NB4 (cell line): ENCODE measurements at regions not wholly inside any gene's neighbourhood (a gene's known extent, or its start where the extent isn't known, plus 50 kb on each side); places are given as distances from the start of the nearest gene placed in this dataset.

ENCODE experiments used
- DNase-seq: peaks from one replicate; pipeline ENCODE4 v3.0.0; 2010; ENCODE audit warnings: low read depth
- H3K4me3 ChIP-seq: one replicate; pipeline ENCODE4 v1.5.1; 2011; ENCODE audit warnings: mild to moderate bottlenecking, low read depth, low read length, moderate library complexity
- MYC ChIP-seq: IDR thresholded peaks from 2 replicates; pipeline ENCODE4 v1.6.1; 2011; ENCODE audit warnings: low read depth, low read length
- POLR2A ChIP-seq: IDR thresholded peaks from 2 replicates; pipeline ENCODE4 v1.6.1; 2011; ENCODE audit warnings: mild to moderate bottlenecking; ENCODE audit not compliant: insufficient read length; ENCODE audit errors: extremely low read depth
- TF ChIP-seq, protein P1 (sequence below): IDR thresholded peaks from 2 replicates; pipeline ENCODE4 v1.6.1; 2011; ENCODE audit warnings: low read depth, low read length
- TF ChIP-seq, protein P2 (sequence below): IDR thresholded peaks from one replicate; pipeline ENCODE4 v1.5.1; 2012; ENCODE audit warnings: low read depth, low read length

DNA sequence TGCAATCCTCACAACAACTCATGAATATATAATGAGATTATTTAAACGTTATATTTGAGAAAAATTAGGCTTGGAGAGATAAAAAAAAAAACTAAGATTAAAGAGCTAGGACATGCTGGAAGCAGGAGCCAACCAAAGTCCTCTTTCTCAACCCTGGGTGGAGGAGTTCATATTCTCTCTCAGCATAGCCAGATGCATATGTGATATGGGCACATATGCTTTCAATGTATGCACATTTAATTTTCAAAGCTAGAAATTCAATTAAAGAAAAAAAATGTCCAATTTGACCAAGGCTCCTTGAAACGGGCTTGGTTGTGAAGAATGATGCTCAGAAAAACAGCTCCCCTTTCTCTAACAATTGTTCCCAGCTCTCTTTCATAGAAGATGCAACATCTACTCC lies 61.9 kb upstream of the GRIP1 start:
- TF ChIP-seq, protein P1, sequence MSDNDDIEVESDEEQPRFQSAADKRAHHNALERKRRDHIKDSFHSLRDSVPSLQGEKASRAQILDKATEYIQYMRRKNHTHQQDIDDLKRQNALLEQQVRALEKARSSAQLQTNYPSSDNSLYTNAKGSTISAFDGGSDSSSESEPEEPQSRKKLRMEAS, result no peak
- TF ChIP-seq POLR2A, result no peak
- no peak for TF ChIP-seq MYC
- DNase-seq, result no peak
- no peak overlapping the region for H3K4me3 ChIP-seq

DNA sequence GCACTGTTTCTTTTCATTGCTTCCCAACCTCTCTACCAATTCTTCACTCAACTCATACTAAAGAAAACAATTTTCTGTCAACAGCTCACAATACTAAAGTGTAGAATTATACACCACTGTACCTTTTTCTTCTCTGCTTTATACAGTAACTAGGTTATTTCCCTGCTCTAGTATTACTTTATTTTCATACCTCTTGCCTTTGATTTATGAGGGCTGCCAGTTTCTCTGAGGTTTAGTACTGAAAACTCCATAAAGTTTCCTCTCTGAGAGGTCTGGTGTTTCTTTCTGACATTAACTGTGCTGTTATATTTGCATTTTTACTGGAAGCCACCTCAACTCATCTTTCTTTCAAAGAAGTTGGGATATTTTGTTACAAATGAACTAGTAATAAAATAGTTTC lies 63.0 kb upstream of the GRIP1 start:
- TF ChIP-seq POLR2A, result no peak
- TF ChIP-seq MYC, result no peak
- TF ChIP-seq, protein P2, sequence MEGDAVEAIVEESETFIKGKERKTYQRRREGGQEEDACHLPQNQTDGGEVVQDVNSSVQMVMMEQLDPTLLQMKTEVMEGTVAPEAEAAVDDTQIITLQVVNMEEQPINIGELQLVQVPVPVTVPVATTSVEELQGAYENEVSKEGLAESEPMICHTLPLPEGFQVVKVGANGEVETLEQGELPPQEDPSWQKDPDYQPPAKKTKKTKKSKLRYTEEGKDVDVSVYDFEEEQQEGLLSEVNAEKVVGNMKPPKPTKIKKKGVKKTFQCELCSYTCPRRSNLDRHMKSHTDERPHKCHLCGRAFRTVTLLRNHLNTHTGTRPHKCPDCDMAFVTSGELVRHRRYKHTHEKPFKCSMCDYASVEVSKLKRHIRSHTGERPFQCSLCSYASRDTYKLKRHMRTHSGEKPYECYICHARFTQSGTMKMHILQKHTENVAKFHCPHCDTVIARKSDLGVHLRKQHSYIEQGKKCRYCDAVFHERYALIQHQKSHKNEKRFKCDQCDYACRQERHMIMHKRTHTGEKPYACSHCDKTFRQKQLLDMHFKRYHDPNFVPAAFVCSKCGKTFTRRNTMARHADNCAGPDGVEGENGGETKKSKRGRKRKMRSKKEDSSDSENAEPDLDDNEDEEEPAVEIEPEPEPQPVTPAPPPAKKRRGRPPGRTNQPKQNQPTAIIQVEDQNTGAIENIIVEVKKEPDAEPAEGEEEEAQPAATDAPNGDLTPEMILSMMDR, result no peak
- TF ChIP-seq, protein P1, result no peak
- H3K4me3 ChIP-seq, result no peak overlapping the region
- no peak for DNase-seq

DNA sequence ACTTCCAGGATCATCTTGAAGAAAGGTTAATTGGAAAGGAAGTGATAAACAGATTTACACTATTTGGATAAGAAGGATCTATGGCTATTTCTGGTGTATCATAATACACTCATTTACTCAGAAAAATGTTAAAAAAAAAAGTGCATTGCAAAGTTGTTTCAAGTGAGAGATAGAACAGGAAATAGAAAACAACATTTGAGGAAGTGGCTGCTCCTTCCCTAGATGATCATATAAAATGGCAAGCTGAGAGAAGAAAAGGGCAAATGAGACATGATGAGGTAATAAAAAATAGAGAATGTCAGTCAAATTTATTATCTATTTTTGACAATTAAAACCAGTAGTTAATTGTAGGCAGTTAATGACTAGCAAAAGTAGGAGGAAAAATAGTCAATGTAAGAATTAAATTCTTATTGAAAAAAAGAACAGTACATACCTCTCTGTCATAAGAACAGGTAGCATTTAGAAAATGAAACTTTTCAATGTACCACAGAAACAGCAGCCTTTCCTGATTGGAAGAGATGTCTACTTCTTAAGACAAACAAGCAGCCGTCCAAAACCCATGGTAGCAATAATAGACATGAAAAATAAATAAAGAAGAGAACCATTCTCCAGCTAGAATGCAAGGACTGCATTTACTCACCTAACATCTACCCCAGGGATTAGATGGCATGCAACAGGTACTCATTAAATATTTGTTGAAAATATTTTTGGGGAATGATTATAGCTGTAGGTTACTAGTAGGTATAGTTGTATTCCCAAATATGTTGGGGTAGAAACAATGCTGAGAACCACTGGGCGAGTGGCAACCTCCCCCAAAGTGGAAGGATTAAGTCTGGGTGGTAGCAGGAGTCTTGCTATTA lies 63.9 kb upstream of the GRIP1 start:
- no peak overlapping the region for H3K4me3 ChIP-seq
- TF ChIP-seq, protein P1, result no peak
- TF ChIP-seq POLR2A (no peak), MYC (no peak)
- TF ChIP-seq, protein P2, result no peak
- peak; percentile 5 for DNase-seq

DNA sequence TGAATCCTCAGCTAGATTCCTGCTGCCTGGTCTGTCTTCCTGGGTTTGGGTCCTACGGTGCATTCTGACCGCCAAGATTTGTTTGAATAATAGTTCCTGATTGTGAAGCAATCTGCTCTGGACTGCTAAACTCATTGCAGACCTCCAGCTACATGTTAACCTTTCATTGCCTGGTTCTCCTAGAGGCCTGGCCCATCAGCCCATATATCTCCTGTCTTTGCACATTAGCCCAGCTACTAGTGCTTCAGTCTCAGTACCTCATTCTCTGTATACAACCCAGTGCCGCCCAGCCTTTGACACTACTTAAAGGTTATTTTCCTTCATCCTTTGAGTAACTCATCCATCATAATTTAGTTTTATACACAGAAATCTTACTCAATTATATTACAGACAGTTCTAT lies 65.6 kb upstream of the GRIP1 start:
- TF ChIP-seq, protein P2, result no peak
- TF ChIP-seq, protein P1, result no peak
- no peak for TF ChIP-seq MYC
- TF ChIP-seq POLR2A, result no peak
- H3K4me3 ChIP-seq, result no peak overlapping the region
- no peak for DNase-seq

DNA sequence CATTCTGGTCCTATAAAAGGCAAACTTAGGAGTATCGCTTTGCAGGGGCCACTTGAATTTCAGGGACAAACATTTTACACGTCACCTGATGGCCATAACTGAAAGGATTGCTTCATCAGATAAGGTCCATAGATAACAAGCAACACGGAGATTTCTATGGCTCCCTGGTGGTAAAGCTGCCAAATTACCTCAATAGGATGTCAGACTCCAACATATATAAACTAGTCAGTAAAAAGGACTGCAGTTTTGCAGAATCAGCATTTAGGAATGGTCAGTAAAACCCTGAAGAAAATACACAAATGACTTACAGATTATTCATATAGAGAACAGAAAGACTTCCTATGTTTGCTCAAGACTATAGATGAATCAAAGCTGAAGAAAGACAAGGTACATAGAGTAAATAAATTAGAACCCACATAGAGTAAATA lies 66.1 kb upstream of the GRIP1 start:
- TF ChIP-seq, protein P2, result no peak
- TF ChIP-seq, protein P1, result no peak
- TF ChIP-seq MYC (no peak), POLR2A (no peak)
- H3K4me3 ChIP-seq, result no peak overlapping the region
- DNase-seq, result peak; percentile 8

DNA sequence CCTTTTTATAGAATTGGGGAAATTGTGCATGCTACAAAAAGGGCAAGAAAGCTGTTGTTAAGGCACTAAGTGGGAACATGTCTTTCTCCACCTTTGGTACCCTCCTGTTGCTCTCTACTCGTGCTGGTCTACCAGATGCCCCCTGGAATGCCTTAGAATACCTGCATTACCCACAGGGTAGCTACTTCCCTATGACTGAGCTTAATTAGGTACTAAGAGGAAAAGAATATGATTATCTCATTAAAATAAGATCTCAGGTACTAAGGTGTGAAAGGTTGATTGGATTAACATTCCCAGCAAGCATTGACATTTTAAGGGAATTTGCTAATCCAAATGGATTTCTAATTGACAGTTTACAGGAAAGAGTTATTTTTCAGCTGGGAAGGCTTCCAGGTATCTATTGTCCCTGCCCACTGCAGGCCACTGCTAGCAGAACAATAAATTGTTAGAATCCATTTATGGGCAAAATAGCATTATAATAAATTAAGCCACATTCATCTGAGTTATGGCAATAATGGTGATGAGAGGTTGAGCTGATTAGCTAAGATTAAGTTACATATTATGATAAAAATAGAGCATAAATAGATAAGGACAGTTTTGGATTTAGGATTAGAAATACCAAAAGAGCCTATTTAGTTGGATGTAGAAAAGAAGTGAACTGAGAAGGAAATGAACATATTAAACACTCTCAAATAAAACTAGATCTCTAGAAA lies 67.8 kb upstream of the GRIP1 start:
- DNase-seq, result no peak
- no peak overlapping the region for H3K4me3 ChIP-seq
- TF ChIP-seq, protein P2, result no peak
